Mucosa of descending colon (tissue), 3 donors: ENCODE measurements at regions not wholly inside any gene's neighbourhood (a gene's known extent, or its start where the extent isn't known, plus 50 kb on each side); places are given as distances from the start of the nearest gene placed in this dataset.

Experiments
- ATAC-seq: fragments of 200-7000 bp; cut with Tn5 transposase; one replicate; pipeline ENCODE4 v1.9.1; 2020; ENCODE audit warnings: mild to moderate bottlenecking, moderate library complexity
- DNase-seq, 3 donors: peaks; one replicate each; pipeline ENCODE4 v3.0.0-alpha.2; 2020
- H3K36me3 ChIP-seq: fragments of 200-600 bp; one replicate; pipeline ENCODE4 v1.8.0; 2021; ENCODE audit warnings: low read depth, mild to moderate bottlenecking
- H3K4me1 ChIP-seq: fragments of 200-600 bp; one replicate; pipeline ENCODE4 v1.8.0; 2021; ENCODE audit warnings: low read depth, mild to moderate bottlenecking
- H3K4me3 ChIP-seq: fragments of 200-600 bp; one replicate; pipeline ENCODE4 v1.8.0; 2021; ENCODE audit warnings: mild to moderate bottlenecking
- H3K9me3 ChIP-seq: fragments of 200-600 bp; one replicate; pipeline ENCODE4 v1.8.0; 2021; ENCODE audit warnings: mild to moderate bottlenecking
- CTCF ChIP-seq: fragments of 200-600 bp; IDR thresholded peaks from one replicate; pipeline ENCODE4 v1.8.0; 2022; ENCODE audit warnings: antibody characterized with exemption, mild to moderate bottlenecking
- intact Hi-C, 2 donors: fragments of 100-400 bp; cut with DNase I in 1 of 2; cut with micrococcal nuclease in 1 of 2; formaldehyde crosslinking; loops; one replicate each; pipeline versions ENCODE4 v1.11.0 to v1.11.1; 2022; cut with DNase I, micrococcal nuclease
- donor health status: DM: no; HTN: no; CAD: no; lungs with moderate emphysema.
- donor health status: DM: no; HTN: no; CAD: no.
- donor health status: DM: no; HTN: yes; CAD: no.

GRCh38 chr1:98306517-98307089 is 354.9 kb upstream of the SNX7 start:
- Histone ChIP-seq H3K4me1 (no peaks in the 10 kb centered on the region), H3K36me3 (no peaks in the 10 kb centered on the region), H3K9me3 (no peaks in the 10 kb centered on the region), H3K4me3 (no peak overlapping the region)
- intact Hi-C loops, result no loop called here
- no peak for TF ChIP-seq CTCF
- no peak for DNase-seq
- no peak for ATAC-seq

- no peaks in the 10 kb centered on the region for H3K9me3 ChIP-seq
- no peak for TF ChIP-seq CTCF
- ATAC-seq, result no peak
- intact Hi-C loops, result no loop called here
- H3K4me3 ChIP-seq, result no peak overlapping the region
- H3K4me1 ChIP-seq, result no peaks in the 10 kb centered on the region
- no peaks in the 10 kb centered on the region for H3K36me3 ChIP-seq
- DNase-seq, result no peak
Observed at GRCh38 chr1:98305362-98305761, 356.2 kb upstream of the SNX7 start.

- no peak for TF ChIP-seq CTCF
- no peaks in the 10 kb centered on the region for H3K9me3 ChIP-seq
- H3K4me3 ChIP-seq, result no peak overlapping the region
- H3K4me1 ChIP-seq, result no peaks in the 10 kb centered on the region
- DNase-seq, result no peak
- ATAC-seq, result no peak
- no peaks in the 10 kb centered on the region for H3K36me3 ChIP-seq
- intact Hi-C loops, result no loop called here
Observed at GRCh38 chr1:98304888-98305287, 356.6 kb upstream of the SNX7 start.

GRCh38 chr1:98299861-98300260 is 361.7 kb upstream of the SNX7 start:
- Histone ChIP-seq H3K36me3 (no peaks in the 10 kb centered on the region), H3K4me1 (no peaks in the 10 kb centered on the region), H3K4me3 (no peak overlapping the region), H3K9me3 (no peaks in the 10 kb centered on the region)
- DNase-seq (no peak), ATAC-seq (no peak)
- intact Hi-C loops, result no loop called here
- no peak for TF ChIP-seq CTCF

- no peak for DNase-seq
- ATAC-seq, result no peak
- no peaks in the 10 kb centered on the region for H3K4me1 ChIP-seq
- TF ChIP-seq CTCF, result no peak
- no peaks in the 10 kb centered on the region for H3K36me3 ChIP-seq
- no peaks in the 10 kb centered on the region for H3K9me3 ChIP-seq
- intact Hi-C loops, result no loop called here
- H3K4me3 ChIP-seq, result no peak overlapping the region
Observed at GRCh38 chr1:98299313-98299712, 362.2 kb upstream of the SNX7 start.

DNA sequence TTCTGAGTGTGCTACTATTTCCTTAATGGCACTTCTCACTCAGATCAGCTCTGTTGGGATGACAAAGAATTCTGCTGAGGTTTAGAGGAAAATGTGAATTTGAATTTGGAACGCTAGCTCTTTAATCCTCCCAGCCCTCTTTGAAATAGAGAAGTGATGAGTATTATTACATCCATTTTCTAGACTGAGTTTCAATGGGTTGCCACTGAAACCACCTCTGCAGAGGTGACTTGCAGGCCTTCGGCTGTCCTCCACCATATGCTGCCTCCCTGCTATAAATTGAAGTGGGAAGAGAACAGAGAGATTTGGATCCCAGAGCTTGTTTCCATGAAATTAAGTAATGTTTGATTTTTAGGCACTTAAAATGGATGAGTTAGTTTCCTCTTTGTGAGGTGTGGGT is 363.2 kb upstream of the SNX7 start:
- DNase-seq, result no peak
- no peak for TF ChIP-seq CTCF

More for the DNA sequence above, 363.2 kb upstream of the SNX7 start:
- H3K4me1 ChIP-seq, result no peaks in the 10 kb centered on the region
- ATAC-seq, result no peak
- no peaks in the 10 kb centered on the region for H3K9me3 ChIP-seq
- no peaks in the 10 kb centered on the region for H3K36me3 ChIP-seq
- intact Hi-C loops, result no loop called here
- H3K4me3 ChIP-seq, result no peak overlapping the region
